GM23338 (cell line): ENCODE measurements at regions not wholly inside any gene's neighbourhood (a gene's known extent, or its start where the extent isn't known, plus 50 kb on each side); places are given as distances from the start of the nearest gene placed in this dataset.

Experiments
- CREB1 ChIP-seq: fragments of 250-450 bp; sonication (Bioruptor Pico); IDR thresholded peaks from 2 replicates; pipeline ENCODE4 v1.5.0; 2020; ENCODE audit warnings: low read depth, mild to moderate bottlenecking, moderate library complexity
- CTCF ChIP-seq, 2 experiments: fragments of 200-600 bp in 1 of 2; sonication (generic) in 1 of 2; conservative IDR thresholded peaks; 2 replicates each; pipeline versions ENCODE4 v1.5.1 to v1.6.1; 2016 to 2017; ENCODE audit warnings: antibody characterized with exemption in 2 of 2, low read depth in 2 of 2, mild to moderate bottlenecking in 2 of 2, moderate library complexity in 1 of 2
- EZH2 ChIP-seq: fragments of 200-600 bp; sonication (generic); IDR thresholded peaks from one replicate; pipeline ENCODE4 v1.8.0; 2017; ENCODE audit warnings: antibody characterized with exemption, mild to moderate bottlenecking, low read depth; ENCODE audit not compliant: unreplicated experiment
- EZH2phosphoT487 ChIP-seq: fragments of 200-600 bp; sonication (generic); IDR thresholded peaks from one replicate; pipeline ENCODE4 v1.8.1; 2018; ENCODE audit warnings: antibody characterized with exemption; ENCODE audit not compliant: unreplicated experiment
- JUNB ChIP-seq: IDR thresholded peaks from one replicate; pipeline ENCODE4 v1.6.1; 2016; ENCODE audit warnings: antibody characterized with exemption; ENCODE audit not compliant: unreplicated experiment
- NANOG ChIP-seq: IDR thresholded peaks from 2 replicates; pipeline ENCODE4 v1.6.1; 2016; ENCODE audit warnings: antibody characterized with exemption, borderline replicate concordance
- POLR2AphosphoS5 ChIP-seq: IDR thresholded peaks from 2 replicates; pipeline ENCODE4 v1.6.1; 2016; ENCODE audit warnings: antibody characterized with exemption, low read depth
- STAT1 ChIP-seq: IDR thresholded peaks from one replicate; pipeline ENCODE4 v1.6.1; 2016; ENCODE audit warnings: antibody characterized with exemption; ENCODE audit not compliant: unreplicated experiment
- ZNF114 ChIP-seq: fragments of 250-450 bp; sonication (Bioruptor Pico); IDR thresholded peaks from 2 replicates; pipeline ENCODE4 v1.5.0; 2020; ENCODE audit warnings: mild to moderate bottlenecking, moderate library complexity
- ZNF331 ChIP-seq: fragments of 250-450 bp; sonication (Bioruptor Pico); IDR thresholded peaks from 2 replicates; pipeline ENCODE4 v1.5.0; 2020; ENCODE audit warnings: low read depth, mild to moderate bottlenecking, moderate library complexity
- TF ChIP-seq, protein P1 (sequence below): IDR thresholded peaks from one replicate; pipeline ENCODE4 v1.6.1; 2018; ENCODE audit warnings: antibody characterized with exemption; ENCODE audit not compliant: unreplicated experiment
- TF ChIP-seq, protein P2 (sequence below): IDR thresholded peaks from 2 replicates; pipeline ENCODE4 v1.6.1; 2016; ENCODE audit warnings: antibody characterized with exemption
- TF ChIP-seq, protein P3 (sequence below): fragments of 250-450 bp; sonication (Bioruptor Pico); IDR thresholded peaks from 2 replicates; pipeline ENCODE4 v1.5.0; 2020; ENCODE audit warnings: mild to moderate bottlenecking, moderate library complexity

GRCh38 chr13:99812625-99813024 lies 158.9 kb downstream of the ZIC5 start:
- no peak for TF ChIP-seq CTCF (conservative IDR thresholded peaks at IDR 0.05; ENCODE audit: low read depth in 2 of 2)
- TF ChIP-seq EZH2 = no peak
- no peak for TF ChIP-seq POLR2AphosphoS5
- no peak for TF ChIP-seq STAT1
- TF ChIP-seq, protein P1, sequence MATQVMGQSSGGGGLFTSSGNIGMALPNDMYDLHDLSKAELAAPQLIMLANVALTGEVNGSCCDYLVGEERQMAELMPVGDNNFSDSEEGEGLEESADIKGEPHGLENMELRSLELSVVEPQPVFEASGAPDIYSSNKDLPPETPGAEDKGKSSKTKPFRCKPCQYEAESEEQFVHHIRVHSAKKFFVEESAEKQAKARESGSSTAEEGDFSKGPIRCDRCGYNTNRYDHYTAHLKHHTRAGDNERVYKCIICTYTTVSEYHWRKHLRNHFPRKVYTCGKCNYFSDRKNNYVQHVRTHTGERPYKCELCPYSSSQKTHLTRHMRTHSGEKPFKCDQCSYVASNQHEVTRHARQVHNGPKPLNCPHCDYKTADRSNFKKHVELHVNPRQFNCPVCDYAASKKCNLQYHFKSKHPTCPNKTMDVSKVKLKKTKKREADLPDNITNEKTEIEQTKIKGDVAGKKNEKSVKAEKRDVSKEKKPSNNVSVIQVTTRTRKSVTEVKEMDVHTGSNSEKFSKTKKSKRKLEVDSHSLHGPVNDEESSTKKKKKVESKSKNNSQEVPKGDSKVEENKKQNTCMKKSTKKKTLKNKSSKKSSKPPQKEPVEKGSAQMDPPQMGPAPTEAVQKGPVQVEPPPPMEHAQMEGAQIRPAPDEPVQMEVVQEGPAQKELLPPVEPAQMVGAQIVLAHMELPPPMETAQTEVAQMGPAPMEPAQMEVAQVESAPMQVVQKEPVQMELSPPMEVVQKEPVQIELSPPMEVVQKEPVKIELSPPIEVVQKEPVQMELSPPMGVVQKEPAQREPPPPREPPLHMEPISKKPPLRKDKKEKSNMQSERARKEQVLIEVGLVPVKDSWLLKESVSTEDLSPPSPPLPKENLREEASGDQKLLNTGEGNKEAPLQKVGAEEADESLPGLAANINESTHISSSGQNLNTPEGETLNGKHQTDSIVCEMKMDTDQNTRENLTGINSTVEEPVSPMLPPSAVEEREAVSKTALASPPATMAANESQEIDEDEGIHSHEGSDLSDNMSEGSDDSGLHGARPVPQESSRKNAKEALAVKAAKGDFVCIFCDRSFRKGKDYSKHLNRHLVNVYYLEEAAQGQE = no peak
- no peak for TF ChIP-seq NANOG
- no peak for TF ChIP-seq EZH2phosphoT487
- TF ChIP-seq, protein P2, sequence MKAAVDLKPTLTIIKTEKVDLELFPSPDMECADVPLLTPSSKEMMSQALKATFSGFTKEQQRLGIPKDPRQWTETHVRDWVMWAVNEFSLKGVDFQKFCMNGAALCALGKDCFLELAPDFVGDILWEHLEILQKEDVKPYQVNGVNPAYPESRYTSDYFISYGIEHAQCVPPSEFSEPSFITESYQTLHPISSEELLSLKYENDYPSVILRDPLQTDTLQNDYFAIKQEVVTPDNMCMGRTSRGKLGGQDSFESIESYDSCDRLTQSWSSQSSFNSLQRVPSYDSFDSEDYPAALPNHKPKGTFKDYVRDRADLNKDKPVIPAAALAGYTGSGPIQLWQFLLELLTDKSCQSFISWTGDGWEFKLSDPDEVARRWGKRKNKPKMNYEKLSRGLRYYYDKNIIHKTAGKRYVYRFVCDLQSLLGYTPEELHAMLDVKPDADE = no peak
- TF ChIP-seq CREB1 (CRISPR knock-in tag) = no peak
- TF ChIP-seq JUNB = no peak
- TF ChIP-seq ZNF114 (CRISPR knock-in tag) = no peak
- TF ChIP-seq ZNF331 (CRISPR knock-in tag) = no peak
- TF ChIP-seq, protein P3, sequence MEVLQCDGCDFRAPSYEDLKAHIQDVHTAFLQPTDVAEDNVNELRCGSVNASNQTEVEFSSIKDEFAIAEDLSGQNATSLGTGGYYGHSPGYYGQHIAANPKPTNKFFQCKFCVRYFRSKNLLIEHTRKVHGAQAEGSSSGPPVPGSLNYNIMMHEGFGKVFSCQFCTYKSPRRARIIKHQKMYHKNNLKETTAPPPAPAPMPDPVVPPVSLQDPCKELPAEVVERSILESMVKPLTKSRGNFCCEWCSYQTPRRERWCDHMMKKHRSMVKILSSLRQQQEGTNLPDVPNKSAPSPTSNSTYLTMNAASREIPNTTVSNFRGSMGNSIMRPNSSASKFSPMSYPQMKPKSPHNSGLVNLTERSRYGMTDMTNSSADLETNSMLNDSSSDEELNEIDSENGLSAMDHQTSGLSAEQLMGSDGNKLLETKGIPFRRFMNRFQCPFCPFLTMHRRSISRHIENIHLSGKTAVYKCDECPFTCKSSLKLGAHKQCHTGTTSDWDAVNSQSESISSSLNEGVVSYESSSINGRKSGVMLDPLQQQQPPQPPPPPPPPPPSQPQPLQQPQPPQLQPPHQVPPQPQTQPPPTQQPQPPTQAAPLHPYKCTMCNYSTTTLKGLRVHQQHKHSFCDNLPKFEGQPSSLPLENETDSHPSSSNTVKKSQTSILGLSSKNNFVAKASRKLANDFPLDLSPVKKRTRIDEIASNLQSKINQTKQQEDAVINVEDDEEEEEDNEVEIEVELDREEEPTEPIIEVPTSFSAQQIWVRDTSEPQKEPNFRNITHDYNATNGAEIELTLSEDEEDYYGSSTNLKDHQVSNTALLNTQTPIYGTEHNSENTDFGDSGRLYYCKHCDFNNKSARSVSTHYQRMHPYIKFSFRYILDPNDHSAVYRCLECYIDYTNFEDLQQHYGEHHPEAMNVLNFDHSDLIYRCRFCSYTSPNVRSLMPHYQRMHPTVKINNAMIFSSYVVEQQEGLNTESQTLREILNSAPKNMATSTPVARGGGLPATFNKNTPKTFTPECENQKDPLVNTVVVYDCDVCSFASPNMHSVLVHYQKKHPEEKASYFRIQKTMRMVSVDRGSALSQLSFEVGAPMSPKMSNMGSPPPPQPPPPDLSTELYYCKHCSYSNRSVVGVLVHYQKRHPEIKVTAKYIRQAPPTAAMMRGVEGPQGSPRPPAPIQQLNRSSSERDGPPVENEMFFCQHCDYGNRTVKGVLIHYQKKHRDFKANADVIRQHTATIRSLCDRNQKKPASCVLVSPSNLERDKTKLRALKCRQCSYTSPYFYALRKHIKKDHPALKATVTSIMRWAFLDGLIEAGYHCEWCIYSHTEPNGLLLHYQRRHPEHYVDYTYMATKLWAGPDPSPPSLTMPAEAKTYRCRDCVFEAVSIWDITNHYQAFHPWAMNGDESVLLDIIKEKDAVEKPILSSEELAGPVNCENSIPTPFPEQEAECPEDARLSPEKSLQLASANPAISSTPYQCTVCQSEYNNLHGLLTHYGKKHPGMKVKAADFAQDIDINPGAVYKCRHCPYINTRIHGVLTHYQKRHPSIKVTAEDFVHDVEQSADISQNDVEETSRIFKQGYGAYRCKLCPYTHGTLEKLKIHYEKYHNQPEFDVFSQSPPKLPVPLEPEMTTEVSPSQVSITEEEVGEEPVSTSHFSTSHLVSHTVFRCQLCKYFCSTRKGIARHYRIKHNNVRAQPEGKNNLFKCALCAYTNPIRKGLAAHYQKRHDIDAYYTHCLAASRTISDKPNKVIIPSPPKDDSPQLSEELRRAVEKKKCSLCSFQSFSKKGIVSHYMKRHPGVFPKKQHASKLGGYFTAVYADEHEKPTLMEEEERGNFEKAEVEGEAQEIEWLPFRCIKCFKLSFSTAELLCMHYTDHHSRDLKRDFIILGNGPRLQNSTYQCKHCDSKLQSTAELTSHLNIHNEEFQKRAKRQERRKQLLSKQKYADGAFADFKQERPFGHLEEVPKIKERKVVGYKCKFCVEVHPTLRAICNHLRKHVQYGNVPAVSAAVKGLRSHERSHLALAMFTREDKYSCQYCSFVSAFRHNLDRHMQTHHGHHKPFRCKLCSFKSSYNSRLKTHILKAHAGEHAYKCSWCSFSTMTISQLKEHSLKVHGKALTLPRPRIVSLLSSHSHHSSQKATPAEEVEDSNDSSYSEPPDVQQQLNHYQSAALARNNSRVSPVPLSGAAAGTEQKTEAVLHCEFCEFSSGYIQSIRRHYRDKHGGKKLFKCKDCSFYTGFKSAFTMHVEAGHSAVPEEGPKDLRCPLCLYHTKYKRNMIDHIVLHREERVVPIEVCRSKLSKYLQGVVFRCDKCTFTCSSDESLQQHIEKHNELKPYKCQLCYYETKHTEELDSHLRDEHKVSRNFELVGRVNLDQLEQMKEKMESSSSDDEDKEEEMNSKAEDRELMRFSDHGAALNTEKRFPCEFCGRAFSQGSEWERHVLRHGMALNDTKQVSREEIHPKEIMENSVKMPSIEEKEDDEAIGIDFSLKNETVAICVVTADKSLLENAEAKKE (CRISPR knock-in tag) = no peak
